ENCODE measurements at regions not wholly inside any gene's neighbourhood (a gene's known extent, or its start where the extent isn't known, plus 50 kb on each side); places are given as distances from the start of the nearest gene placed in this dataset.

DNA sequence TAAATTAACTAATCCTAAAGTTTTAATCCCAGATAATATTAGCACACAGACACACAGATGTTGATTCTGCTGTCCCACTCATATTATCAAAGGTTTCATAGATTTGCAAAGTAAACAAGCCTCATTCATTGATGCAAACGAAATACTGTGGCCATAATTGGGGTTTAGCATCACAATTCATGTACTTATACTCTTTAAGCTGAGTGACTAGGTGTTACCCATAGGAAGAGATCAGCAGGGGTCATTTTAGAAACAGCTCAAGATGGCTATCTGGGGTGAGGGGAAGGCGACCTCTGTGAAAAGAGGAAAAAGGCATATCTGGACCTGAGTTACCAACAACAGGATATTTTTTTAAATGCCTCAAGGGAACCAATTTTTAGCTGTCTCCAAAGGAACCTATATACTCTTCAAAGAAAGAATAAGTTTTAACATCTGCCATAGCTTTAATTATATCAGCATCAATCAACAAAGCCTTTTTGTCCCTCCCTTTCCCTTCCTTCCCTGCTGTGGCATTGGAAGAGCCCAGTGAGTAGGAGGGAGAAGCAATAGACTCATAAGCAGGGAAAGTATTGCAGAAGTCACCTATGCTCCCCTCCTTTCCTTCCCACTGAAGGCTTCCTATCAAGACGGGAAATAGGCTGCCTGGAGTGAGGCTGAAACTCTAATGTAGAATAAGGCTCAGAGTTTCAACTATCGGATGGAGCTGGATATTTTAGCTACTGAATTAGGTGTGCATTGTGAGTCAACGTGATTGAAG is 553.4 kb downstream of the ZIC1 start:
- H3K4me3 ChIP-seq (ENCODE audit: low read depth, low read length) = no peak overlapping the region
- no peaks in the 10 kb centered on the region for H3K9me3 ChIP-seq
- DNase-seq = no peak
- no peaks in the 10 kb centered on the region for H3K27me3 ChIP-seq
- no peaks in the 10 kb centered on the region; the same call in 1 of the 2 replicates for H3K4me1 ChIP-seq
- no peaks in the 10 kb centered on the region for H3K36me3 ChIP-seq
- TF ChIP-seq, protein P1, sequence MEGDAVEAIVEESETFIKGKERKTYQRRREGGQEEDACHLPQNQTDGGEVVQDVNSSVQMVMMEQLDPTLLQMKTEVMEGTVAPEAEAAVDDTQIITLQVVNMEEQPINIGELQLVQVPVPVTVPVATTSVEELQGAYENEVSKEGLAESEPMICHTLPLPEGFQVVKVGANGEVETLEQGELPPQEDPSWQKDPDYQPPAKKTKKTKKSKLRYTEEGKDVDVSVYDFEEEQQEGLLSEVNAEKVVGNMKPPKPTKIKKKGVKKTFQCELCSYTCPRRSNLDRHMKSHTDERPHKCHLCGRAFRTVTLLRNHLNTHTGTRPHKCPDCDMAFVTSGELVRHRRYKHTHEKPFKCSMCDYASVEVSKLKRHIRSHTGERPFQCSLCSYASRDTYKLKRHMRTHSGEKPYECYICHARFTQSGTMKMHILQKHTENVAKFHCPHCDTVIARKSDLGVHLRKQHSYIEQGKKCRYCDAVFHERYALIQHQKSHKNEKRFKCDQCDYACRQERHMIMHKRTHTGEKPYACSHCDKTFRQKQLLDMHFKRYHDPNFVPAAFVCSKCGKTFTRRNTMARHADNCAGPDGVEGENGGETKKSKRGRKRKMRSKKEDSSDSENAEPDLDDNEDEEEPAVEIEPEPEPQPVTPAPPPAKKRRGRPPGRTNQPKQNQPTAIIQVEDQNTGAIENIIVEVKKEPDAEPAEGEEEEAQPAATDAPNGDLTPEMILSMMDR (IDR thresholded peaks at IDR 0.05; ENCODE audit: low read depth, low read length) = no peak

DNA sequence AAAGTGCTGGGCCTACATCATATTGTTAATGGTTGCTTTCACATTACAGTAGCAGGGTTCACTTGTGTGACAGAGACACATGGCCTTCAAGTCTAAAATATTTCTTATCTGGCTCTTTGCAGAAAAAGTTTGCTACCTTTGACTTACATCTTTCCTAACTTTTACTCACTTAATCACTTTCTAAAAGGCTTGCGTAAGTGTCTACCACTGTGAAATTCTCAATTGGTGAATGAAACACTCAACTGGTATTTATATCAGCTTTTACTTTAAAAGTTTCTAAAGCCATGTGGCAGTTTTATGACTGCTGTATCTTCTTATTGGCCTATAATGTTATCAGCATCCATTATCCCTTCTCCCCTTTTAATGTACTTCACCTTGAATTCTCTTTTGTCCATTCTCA is 554.5 kb downstream of the ZIC1 start:
- no peak for DNase-seq
- Histone ChIP-seq H3K36me3 (no peaks in the 10 kb centered on the region), H3K27me3 (no peaks in the 10 kb centered on the region), H3K4me3 (ENCODE audit: low read depth, low read length) (no peak overlapping the region), H3K9me3 (no peaks in the 10 kb centered on the region), H3K4me1 (no peaks in the 10 kb centered on the region; the same call in 1 of the 2 replicates)
- TF ChIP-seq, protein P1 (IDR thresholded peaks at IDR 0.05; ENCODE audit: low read depth, low read length) = no peak

DNA sequence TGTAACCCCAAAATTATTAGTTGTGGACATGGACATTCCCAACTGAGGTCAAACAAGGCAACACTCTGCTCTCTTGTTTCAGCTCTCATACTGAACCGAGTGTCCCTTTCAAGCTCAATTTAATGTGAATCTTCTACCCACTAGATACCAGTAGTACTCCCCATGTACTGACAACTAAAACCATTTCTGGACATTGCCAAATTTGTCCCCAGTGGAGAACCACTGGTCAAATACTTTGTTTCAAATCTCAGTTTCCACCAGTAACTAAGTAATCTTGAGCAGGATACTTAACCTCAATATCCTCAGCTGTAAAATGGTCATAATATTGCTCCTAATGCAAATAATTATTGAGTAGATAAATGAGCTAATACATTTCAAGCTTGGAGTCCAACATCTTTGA is 566.0 kb downstream of the ZIC1 start:
- no peak overlapping the region for H3K4me3 ChIP-seq (ENCODE audit: low read depth, low read length)
- no peaks in the 10 kb centered on the region for H3K36me3 ChIP-seq
- no peak for DNase-seq
- no peaks in the 10 kb centered on the region for H3K27me3 ChIP-seq
- TF ChIP-seq, protein P1 (IDR thresholded peaks at IDR 0.05; ENCODE audit: low read depth, low read length) = no peak
- H3K4me1 ChIP-seq = no peaks in the 10 kb centered on the region
- no peaks in the 10 kb centered on the region for H3K9me3 ChIP-seq

DNA sequence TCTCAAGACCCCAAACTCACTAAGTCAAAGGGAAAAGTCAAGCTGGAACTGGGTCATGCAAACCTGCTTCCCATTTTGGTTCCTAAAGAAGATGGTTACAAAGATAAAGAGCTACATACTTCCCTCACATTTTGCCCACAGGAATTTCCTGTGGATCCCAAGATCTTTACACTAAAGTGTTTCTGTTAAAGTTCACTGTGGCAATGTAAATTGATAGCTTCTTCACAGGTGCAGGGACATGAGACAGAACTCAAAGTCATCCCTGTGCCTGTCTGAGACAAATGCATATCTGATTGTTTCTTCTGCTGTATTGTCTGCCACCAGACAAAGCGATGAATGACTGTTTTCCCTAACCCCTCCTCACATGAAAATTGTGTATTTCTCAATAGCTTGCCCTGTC is 567.8 kb downstream of the ZIC1 start:
- H3K27me3 ChIP-seq = no peaks in the 10 kb centered on the region
- H3K4me3 ChIP-seq (ENCODE audit: low read depth, low read length) = no peak overlapping the region
- no peak for DNase-seq
- no peaks in the 10 kb centered on the region for H3K4me1 ChIP-seq
- no peaks in the 10 kb centered on the region for H3K9me3 ChIP-seq
- TF ChIP-seq, protein P1 (IDR thresholded peaks at IDR 0.05; ENCODE audit: low read depth, low read length) = no peak
- no peaks in the 10 kb centered on the region for H3K36me3 ChIP-seq

DNA sequence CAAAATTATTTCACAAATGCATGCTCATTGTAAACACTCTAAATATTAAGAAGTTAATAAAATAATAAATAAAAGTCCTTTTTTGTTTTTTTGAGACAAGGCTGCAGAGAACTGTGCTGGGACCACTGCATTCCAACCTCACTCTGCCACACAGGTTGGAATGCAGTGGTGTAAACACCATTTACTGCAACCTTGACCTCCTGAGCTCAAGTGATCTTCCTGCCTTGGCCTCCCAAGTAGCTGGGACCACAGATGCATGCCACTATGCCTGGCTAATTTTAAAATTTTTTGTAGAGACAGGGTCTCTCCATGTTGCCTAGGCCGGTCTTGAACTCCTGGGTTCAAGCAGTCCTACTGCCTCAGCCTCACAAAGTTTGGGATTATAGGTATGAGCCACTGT is 578.4 kb downstream of the ZIC1 start:
- no peak for DNase-seq
- Histone ChIP-seq H3K27me3 (no peaks in the 10 kb centered on the region), H3K9me3 (no peaks in the 10 kb centered on the region), H3K36me3 (no peaks in the 10 kb centered on the region), H3K4me3 (ENCODE audit: low read depth, low read length) (no peak overlapping the region), H3K4me1 (no peaks in the 10 kb centered on the region)
- TF ChIP-seq, protein P1 (IDR thresholded peaks at IDR 0.05; ENCODE audit: low read depth, low read length) = no peak

DNA sequence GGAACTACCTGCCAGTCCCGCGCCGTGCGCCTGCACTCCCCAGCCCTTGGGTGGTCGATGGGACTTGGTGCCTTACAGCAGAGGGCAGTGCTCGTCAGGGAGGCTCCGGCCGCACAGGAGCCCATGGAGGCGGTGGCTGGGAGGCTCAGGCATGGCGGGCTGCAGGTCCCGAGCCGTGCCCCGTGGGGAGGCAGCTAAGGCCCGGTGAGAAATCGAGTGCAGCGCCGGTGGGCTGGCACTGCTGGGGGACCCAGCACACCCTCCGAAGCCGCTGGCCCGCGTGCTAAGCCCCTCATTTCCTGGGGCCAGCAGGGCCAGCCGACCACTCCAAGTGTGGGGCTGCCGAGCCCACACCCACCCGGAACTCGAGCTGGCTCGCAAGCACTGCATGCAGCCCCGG is 580.2 kb downstream of the ZIC1 start:
- H3K36me3 ChIP-seq = no peaks in the 10 kb centered on the region

More for the DNA sequence above, 580.2 kb downstream of the ZIC1 start:
- H3K9me3 ChIP-seq = no peaks in the 10 kb centered on the region
- no peaks in the 10 kb centered on the region for H3K4me1 ChIP-seq
- no peak for DNase-seq
- TF ChIP-seq, protein P1 (IDR thresholded peaks at IDR 0.05; ENCODE audit: low read depth, low read length) = no peak
- H3K4me3 ChIP-seq (ENCODE audit: low read depth, low read length) = no peak overlapping the region
- H3K27me3 ChIP-seq = no peaks in the 10 kb centered on the region
